SIG-M5 (cell line): ENCODE measurements at regions not wholly inside any gene's neighbourhood (a gene's known extent, or its start where the extent isn't known, plus 50 kb on each side); places are given as distances from the start of the nearest gene placed in this dataset.

Source experiments
- DNase-seq: peaks from one replicate; lab custom pipeline; 2025; lab: John Stamatoyannopoulos, UW

- no peak for DNase-seq
Measured at GRCh38 chr7:47636433-47637175, 54.7 kb upstream of the TNS3 start.

- DNase-seq, result no peak
Measured at GRCh38 chr7:47636081-47636432, 54.1 kb upstream of the TNS3 start.

- DNase-seq, result no peak
Measured at GRCh38 chr7:47635091-47636080, 53.5 kb upstream of the TNS3 start.

GRCh38 chr7:47634273-47634672 is 52.4 kb upstream of the TNS3 start:
- DNase-seq, result no peak

GRCh38 chr7:47633134-47633533 is 51.2 kb upstream of the TNS3 start:
- DNase-seq, result no peak
